HL-60 (cell line): ENCODE measurements at regions not wholly inside any gene's neighbourhood (a gene's known extent, or its start where the extent isn't known, plus 50 kb on each side); places are given as distances from the start of the nearest gene placed in this dataset.

Experiments used
- DNase-seq, 2 experiments: peaks; one replicate each; pipeline ENCODE4 v3.0.0-alpha.2; 2010 to 2020; ENCODE audit warnings: low read depth in 1 of 2, low spot score in 1 of 2
- H3K27ac ChIP-seq: fragments of 250-450 bp; sonication (Bioruptor Pico); replicated peaks from 2 replicates; pipeline ENCODE4 v1.5.1; 2020; ENCODE audit warnings: mild to moderate bottlenecking, moderate library complexity
- H3K27me3 ChIP-seq: fragments of 250-450 bp; sonication (Bioruptor Pico); 2 replicates; pipeline ENCODE4 v1.5.1; 2021; ENCODE audit warnings: mild to moderate bottlenecking, moderate library complexity; ENCODE audit not compliant: insufficient read depth, poor library complexity, severe bottlenecking
- H3K4me3 ChIP-seq: replicated peaks from 2 replicates; pipeline ENCODE4 v1.5.1; 2011; ENCODE audit warnings: mild to moderate bottlenecking, control low read depth, low read length; ENCODE audit not compliant: insufficient read depth
- GABPA ChIP-seq: IDR thresholded peaks from 2 replicates; pipeline ENCODE4 v1.6.1; 2012; ENCODE audit warnings: low read depth
- POLR2AphosphoS5 ChIP-seq: IDR thresholded peaks from 2 replicates; pipeline ENCODE4 v1.6.1; 2012; ENCODE audit warnings: low read depth
- SPI1 ChIP-seq: IDR thresholded peaks from 2 replicates; pipeline ENCODE4 v1.6.1; 2012; ENCODE audit warnings: low read depth, mild to moderate bottlenecking, borderline replicate concordance
- TF ChIP-seq, protein P1 (sequence below): IDR thresholded peaks from one replicate; pipeline ENCODE4 v1.5.1; 2011; ENCODE audit warnings: low read length, control low read depth, inconsistent platforms; ENCODE audit not compliant: insufficient read depth
- TF ChIP-seq, protein P2 (sequence below): IDR thresholded peaks from 2 replicates; pipeline ENCODE4 v1.6.1; 2012; ENCODE audit warnings: low read depth; ENCODE audit not compliant: insufficient replicate concordance

DNA sequence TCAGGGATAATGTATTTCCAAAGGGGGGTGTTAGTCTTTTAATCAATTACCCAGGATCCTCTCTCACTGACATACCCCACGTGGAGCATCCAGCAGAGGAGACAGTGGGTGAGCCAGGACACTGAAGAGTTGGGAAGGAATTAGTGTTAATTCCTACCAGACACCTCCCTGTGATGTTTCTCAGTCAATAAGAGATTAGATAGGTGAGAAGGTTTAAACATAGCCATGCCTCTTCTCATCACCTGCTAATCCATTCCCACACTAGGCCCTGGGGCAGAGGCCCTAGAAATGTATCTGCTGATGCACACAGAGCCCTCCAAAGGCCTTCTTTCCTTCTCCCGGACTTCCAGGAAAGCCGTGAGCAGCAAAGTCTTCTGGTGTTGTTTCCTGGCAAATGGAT is 363.6 kb upstream of the LARGE1 start:
- no peak overlapping the region for H3K27ac ChIP-seq
- no peak for DNase-seq
- H3K4me3 ChIP-seq: no peak overlapping the region
- no peaks in the 10 kb centered on the region for H3K27me3 ChIP-seq
- TF ChIP-seq POLR2AphosphoS5 (no peak), SPI1 (no peak)
- TF ChIP-seq, protein P1, sequence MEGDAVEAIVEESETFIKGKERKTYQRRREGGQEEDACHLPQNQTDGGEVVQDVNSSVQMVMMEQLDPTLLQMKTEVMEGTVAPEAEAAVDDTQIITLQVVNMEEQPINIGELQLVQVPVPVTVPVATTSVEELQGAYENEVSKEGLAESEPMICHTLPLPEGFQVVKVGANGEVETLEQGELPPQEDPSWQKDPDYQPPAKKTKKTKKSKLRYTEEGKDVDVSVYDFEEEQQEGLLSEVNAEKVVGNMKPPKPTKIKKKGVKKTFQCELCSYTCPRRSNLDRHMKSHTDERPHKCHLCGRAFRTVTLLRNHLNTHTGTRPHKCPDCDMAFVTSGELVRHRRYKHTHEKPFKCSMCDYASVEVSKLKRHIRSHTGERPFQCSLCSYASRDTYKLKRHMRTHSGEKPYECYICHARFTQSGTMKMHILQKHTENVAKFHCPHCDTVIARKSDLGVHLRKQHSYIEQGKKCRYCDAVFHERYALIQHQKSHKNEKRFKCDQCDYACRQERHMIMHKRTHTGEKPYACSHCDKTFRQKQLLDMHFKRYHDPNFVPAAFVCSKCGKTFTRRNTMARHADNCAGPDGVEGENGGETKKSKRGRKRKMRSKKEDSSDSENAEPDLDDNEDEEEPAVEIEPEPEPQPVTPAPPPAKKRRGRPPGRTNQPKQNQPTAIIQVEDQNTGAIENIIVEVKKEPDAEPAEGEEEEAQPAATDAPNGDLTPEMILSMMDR: no peak
- TF ChIP-seq, protein P2, sequence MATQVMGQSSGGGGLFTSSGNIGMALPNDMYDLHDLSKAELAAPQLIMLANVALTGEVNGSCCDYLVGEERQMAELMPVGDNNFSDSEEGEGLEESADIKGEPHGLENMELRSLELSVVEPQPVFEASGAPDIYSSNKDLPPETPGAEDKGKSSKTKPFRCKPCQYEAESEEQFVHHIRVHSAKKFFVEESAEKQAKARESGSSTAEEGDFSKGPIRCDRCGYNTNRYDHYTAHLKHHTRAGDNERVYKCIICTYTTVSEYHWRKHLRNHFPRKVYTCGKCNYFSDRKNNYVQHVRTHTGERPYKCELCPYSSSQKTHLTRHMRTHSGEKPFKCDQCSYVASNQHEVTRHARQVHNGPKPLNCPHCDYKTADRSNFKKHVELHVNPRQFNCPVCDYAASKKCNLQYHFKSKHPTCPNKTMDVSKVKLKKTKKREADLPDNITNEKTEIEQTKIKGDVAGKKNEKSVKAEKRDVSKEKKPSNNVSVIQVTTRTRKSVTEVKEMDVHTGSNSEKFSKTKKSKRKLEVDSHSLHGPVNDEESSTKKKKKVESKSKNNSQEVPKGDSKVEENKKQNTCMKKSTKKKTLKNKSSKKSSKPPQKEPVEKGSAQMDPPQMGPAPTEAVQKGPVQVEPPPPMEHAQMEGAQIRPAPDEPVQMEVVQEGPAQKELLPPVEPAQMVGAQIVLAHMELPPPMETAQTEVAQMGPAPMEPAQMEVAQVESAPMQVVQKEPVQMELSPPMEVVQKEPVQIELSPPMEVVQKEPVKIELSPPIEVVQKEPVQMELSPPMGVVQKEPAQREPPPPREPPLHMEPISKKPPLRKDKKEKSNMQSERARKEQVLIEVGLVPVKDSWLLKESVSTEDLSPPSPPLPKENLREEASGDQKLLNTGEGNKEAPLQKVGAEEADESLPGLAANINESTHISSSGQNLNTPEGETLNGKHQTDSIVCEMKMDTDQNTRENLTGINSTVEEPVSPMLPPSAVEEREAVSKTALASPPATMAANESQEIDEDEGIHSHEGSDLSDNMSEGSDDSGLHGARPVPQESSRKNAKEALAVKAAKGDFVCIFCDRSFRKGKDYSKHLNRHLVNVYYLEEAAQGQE: no peak

DNA sequence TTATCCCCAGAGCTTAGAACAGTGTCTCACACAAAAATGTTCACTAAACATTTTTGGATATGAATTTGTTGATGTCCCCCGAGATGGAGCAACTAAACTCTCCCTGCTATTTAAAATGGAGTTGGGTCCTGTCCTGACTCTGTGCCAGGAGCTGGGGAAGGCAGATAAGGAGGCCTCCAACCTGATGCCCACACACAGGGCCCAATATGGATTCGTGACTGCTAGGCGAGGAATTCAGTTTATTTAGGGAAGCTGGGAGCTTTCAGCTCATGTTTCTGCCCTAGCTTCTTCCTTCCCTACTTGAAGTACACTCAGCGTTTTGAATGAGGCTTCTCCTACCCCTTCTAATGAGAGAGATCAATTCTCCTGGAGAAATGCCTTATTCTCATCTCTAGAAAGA is 373.0 kb upstream of the LARGE1 start:
- Histone ChIP-seq H3K27me3 (no peaks in the 10 kb centered on the region), H3K4me3 (no peak overlapping the region), H3K27ac (no peak overlapping the region)
- TF ChIP-seq SPI1 (no peak), GABPA (no peak), POLR2AphosphoS5 (no peak)
- TF ChIP-seq, protein P1: no peak
- TF ChIP-seq, protein P2: no peak
- no peak for DNase-seq

DNA sequence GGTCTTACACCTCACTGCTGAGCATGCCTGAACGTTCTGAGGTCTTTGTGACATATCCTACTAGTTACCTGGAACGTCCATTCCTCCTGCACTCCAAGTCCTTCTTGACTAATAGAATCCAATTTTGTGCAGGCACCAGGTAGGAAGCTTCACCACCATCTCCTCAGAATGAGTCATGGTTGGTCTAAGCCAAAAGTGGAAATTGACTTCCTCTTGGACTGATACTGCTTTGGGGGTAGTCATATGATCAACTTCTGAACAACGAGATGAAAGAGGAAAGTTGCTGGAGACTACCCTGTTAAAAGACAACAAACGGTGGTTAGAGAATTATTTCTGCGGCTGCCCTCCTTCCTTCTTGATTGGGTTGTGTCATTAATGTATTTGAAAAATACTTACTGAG is 374.2 kb upstream of the LARGE1 start:
- TF ChIP-seq POLR2AphosphoS5 (no peak), GABPA (no peak), SPI1 (no peak)
- TF ChIP-seq, protein P2: no peak
- TF ChIP-seq, protein P1: no peak
- H3K27ac ChIP-seq: no peak overlapping the region
- H3K4me3 ChIP-seq: no peak overlapping the region
- DNase-seq: no peak
- H3K27me3 ChIP-seq: no peaks in the 10 kb centered on the region
